HCT116 (cell line): ENCODE measurements at regions not wholly inside any gene's neighbourhood (a gene's known extent, or its start where the extent isn't known, plus 50 kb on each side); places are given as distances from the start of the nearest gene placed in this dataset.

Experiments
- ATAC-seq: fragments of 200-7000 bp; cut with Tn5 transposase; 2 replicates; pipeline ENCODE4 v1.9.1; 2020; ENCODE audit warnings: mild to moderate bottlenecking, moderate library complexity
- BruUV-seq: library from RNA; stranded (reverse); fragments of 400-500 nt; replicated peaks from 2 replicates; lab custom pipeline; 2021; lab: Mats Ljungman, UMichigan
- CTCF ChIA-PET: fragments of 300-600 bp; sonication (Branson Sonifier 250); formaldehyde crosslinking; loops from one replicate; lab custom pipeline; 2021; ENCODE audit warnings: antibody characterized with exemption; lab: Charles Lee
- POLR2A ChIA-PET: fragments of 300-600, 350-600 bp; sonication (Branson Sonifier 250); formaldehyde crosslinking; loops from one replicate; lab custom pipeline; 2021; ENCODE audit warnings: antibody characterized with exemption; lab: Charles Lee
- RAD21 ChIA-PET, 2 experiments: fragments of 300-600 bp; sonication (Branson Sonifier 250); formaldehyde crosslinking; loops; one replicate each; lab custom pipeline; 2023; ENCODE audit warnings: low total read pairs in 2 of 2; ENCODE audit not compliant: uncharacterized antibody in 2 of 2, unreplicated experiment in 2 of 2, low non-redundant PET in 1 of 2; lab: Charles Lee
- DNase-seq: peaks from one replicate; pipeline ENCODE4 v3.0.0-alpha.2; 2010; ENCODE audit warnings: low read depth, low spot score
- H2AFZ ChIP-seq: fragments of 200-600 bp; shearing (Covaris generic), sonication (generic); 2 replicates; pipeline ENCODE4 v1.6.1; 2017; ENCODE audit warnings: low read depth, mixed run types, mixed read lengths, antibody characterized with exemption, low read length; ENCODE audit not compliant: poor library complexity, severe bottlenecking
- H3K27ac ChIP-seq: 2 replicates; pipeline ENCODE4 v1.5.1; 2012; ENCODE audit warnings: low read depth, low read length
- H3K27me3 ChIP-seq: fragments of 200-600 bp; sonication (generic); 2 replicates; pipeline ENCODE4 v1.6.1; 2016; ENCODE audit warnings: mixed run types, low read length, mixed read lengths; ENCODE audit not compliant: insufficient read depth
- H3K36me3 ChIP-seq, 2 experiments: fragments of 200-500 bp in 1 of 2; fragments of 200-600 bp in 1 of 2; sonication (Bioruptor generic) in 1 of 2; sonication (generic) in 1 of 2; 2 replicates each; pipeline versions ENCODE4 v1.5.1 to v1.6.1; 2014 to 2016; ENCODE audit warnings: low read length in 2 of 2, inconsistent platforms in 1 of 2, mixed read lengths in 1 of 2, mixed run types in 1 of 2; ENCODE audit not compliant: insufficient read depth in 2 of 2, control insufficient read depth in 1 of 2
- H3K4me1 ChIP-seq, 2 experiments: fragments of 200-600 bp in 1 of 2; sonication (generic) in 1 of 2; 2 replicates each; pipeline versions ENCODE4 v1.5.1 to v1.6.1; 2012 to 2017; ENCODE audit warnings: low read length in 2 of 2, inconsistent platforms in 1 of 2, mild to moderate bottlenecking in 1 of 2, mixed read lengths in 1 of 2, mixed run types in 1 of 2, moderate library complexity in 1 of 2; ENCODE audit not compliant: insufficient read depth in 2 of 2, control insufficient read depth in 1 of 2
- H3K4me2 ChIP-seq: fragments of 200-600 bp; sonication (generic); 2 replicates; pipeline ENCODE4 v1.6.1; 2017; ENCODE audit warnings: mixed run types, low read length, mixed read lengths
- H3K4me3 ChIP-seq, 2 experiments: fragments of 200-600 bp in 1 of 2; sonication (generic) in 1 of 2; replicated peaks in 1 of 2; 2 replicates each; pipeline ENCODE4 v1.5.1; 2011 to 2016; ENCODE audit warnings: low read length in 2 of 2, control low read depth in 1 of 2, low read depth in 1 of 2, mild to moderate bottlenecking in 1 of 2, mixed read lengths in 1 of 2, mixed run types in 1 of 2
- H3K79me2 ChIP-seq: fragments of 200-600 bp; sonication (generic); 2 replicates; pipeline ENCODE4 v1.6.1; 2017; ENCODE audit warnings: mild to moderate bottlenecking, mixed run types, low read length, moderate library complexity, mixed read lengths; ENCODE audit not compliant: insufficient read depth
- H3K9ac ChIP-seq: fragments of 200-600 bp; sonication (generic); 2 replicates; pipeline ENCODE4 v1.6.1; 2016; ENCODE audit warnings: low read length, mixed read lengths
- H3K9me2 ChIP-seq: fragments of 200-600 bp; sonication (generic), shearing (Covaris generic); 2 replicates; pipeline ENCODE4 v1.6.1; 2017; ENCODE audit warnings: mixed run types, mild to moderate bottlenecking, moderate library complexity; ENCODE audit not compliant: insufficient read depth
- H3K9me3 ChIP-seq, 2 experiments: fragments of 200-500 bp in 1 of 2; fragments of 200-600 bp in 1 of 2; sonication (Bioruptor generic) in 1 of 2; sonication (generic) in 1 of 2; 2 replicates each; pipeline ENCODE4 v1.6.1; 2014 to 2017; ENCODE audit warnings: low read length in 2 of 2, mixed read lengths in 2 of 2, inconsistent platforms in 1 of 2, low read depth in 1 of 2, mild to moderate bottlenecking in 1 of 2, mixed run types in 1 of 2, moderate library complexity in 1 of 2; ENCODE audit not compliant: control insufficient read depth in 1 of 2, insufficient read depth in 1 of 2
- H4K20me1 ChIP-seq: fragments of 200-600 bp; sonication (generic), shearing (Covaris generic); 2 replicates; pipeline ENCODE4 v1.6.1; 2017; ENCODE audit warnings: mixed run types, mild to moderate bottlenecking, moderate library complexity; ENCODE audit not compliant: insufficient read depth
- CEBPB ChIP-seq: IDR thresholded peaks from 2 replicates; pipeline ENCODE4 v1.6.1; 2012; ENCODE audit warnings: low read depth
- EGR1 ChIP-seq: IDR thresholded peaks from 2 replicates; pipeline ENCODE4 v1.6.1; 2012; ENCODE audit warnings: low read depth
- EZH2phosphoT487 ChIP-seq: fragments of 200-600 bp; IDR thresholded peaks from 2 replicates; pipeline ENCODE4 v1.6.1; 2018; ENCODE audit warnings: antibody characterized with exemption, borderline replicate concordance
- JUND ChIP-seq: IDR thresholded peaks from 2 replicates; pipeline ENCODE4 v1.6.1; 2012
- MAX ChIP-seq: IDR thresholded peaks from 2 replicates; pipeline ENCODE4 v1.6.1; 2012
- POLR2AphosphoS5 ChIP-seq: IDR thresholded peaks from 2 replicates; pipeline ENCODE4 v1.6.1; 2011; ENCODE audit warnings: mild to moderate bottlenecking, low read depth, low read length, moderate library complexity
- REST ChIP-seq: IDR thresholded peaks from 2 replicates; pipeline ENCODE4 v1.6.1; 2012; ENCODE audit warnings: low read depth
- SP1 ChIP-seq: IDR thresholded peaks from 2 replicates; pipeline ENCODE4 v1.6.1; 2012; ENCODE audit warnings: low read depth
- SRF ChIP-seq: IDR thresholded peaks from 2 replicates; pipeline ENCODE4 v1.6.1; 2012; ENCODE audit warnings: low read depth
- TCF7L2 ChIP-seq: IDR thresholded peaks from 2 replicates; pipeline ENCODE4 v1.7.0; 2011; ENCODE audit warnings: borderline replicate concordance, inconsistent platforms; ENCODE audit not compliant: insufficient read depth, insufficient read length; ENCODE audit errors: extremely low read depth
- YY1 ChIP-seq: IDR thresholded peaks from 2 replicates; pipeline ENCODE4 v1.6.1; 2011; ENCODE audit warnings: low read length, low read depth, moderate library complexity, mild to moderate bottlenecking; ENCODE audit not compliant: insufficient replicate concordance; ENCODE audit errors: extremely low read depth
- ZNF274 ChIP-seq: fragments of 200-500 bp; sonication (Bioruptor generic); IDR thresholded peaks from 2 replicates; pipeline ENCODE4 v1.6.1; 2014; ENCODE audit warnings: mild to moderate bottlenecking, low read depth, low read length, inconsistent platforms
- intact Hi-C: fragments of 100-400 bp; cut with micrococcal nuclease; formaldehyde crosslinking; loops from 2 replicates; pipeline ENCODE4 v1.10.0; 2022

GRCh38 chr4:176927117-176927516 is 134.4 kb upstream of the VEGFC start:
- TF ChIP-seq CEBPB: no peak
- TF ChIP-seq REST: no peak
- no peak for TF ChIP-seq TCF7L2
- no peak for TF ChIP-seq SP1
- TF ChIP-seq JUND: no peak
- H3K27ac ChIP-seq: no peak overlapping the region
- no peaks in the 10 kb centered on the region for H4K20me1 ChIP-seq
- intact Hi-C loops: no loop called here
- H3K79me2 ChIP-seq: no peaks in the 10 kb centered on the region
- no peak overlapping the region for H3K4me2 ChIP-seq
- ATAC-seq: no peak
- no peak overlapping the region for H3K9ac ChIP-seq
- H3K9me2 ChIP-seq: no peaks in the 10 kb centered on the region
- no TSS peak for BruUV-seq
- ChIA-PET POLR2A (no interaction called here), CTCF (no interaction called here), RAD21 (no interaction called here)
- H3K36me3 ChIP-seq: no peaks in the 10 kb centered on the region
- no peak for DNase-seq
- H3K9me3 ChIP-seq: no peaks in the 10 kb centered on the region
- no peak overlapping the region for H2AFZ ChIP-seq
- H3K4me3 ChIP-seq: no peak overlapping the region
- H3K4me1 ChIP-seq: no peaks in the 10 kb centered on the region
- no peaks in the 10 kb centered on the region for H3K27me3 ChIP-seq

- Histone ChIP-seq H3K9ac (no peak overlapping the region), H2AFZ (no peak overlapping the region), H3K9me3 (no peaks in the 10 kb centered on the region), H3K9me2 (no peaks in the 10 kb centered on the region), H3K27me3 (no peaks in the 10 kb centered on the region), H3K4me3 (no peak overlapping the region), H4K20me1 (no peaks in the 10 kb centered on the region), H3K4me2 (no peak overlapping the region), H3K79me2 (no peaks in the 10 kb centered on the region), H3K4me1 (no peaks in the 10 kb centered on the region), H3K36me3 (no peaks in the 10 kb centered on the region), H3K27ac (no peak overlapping the region)
- ATAC-seq: no peak
- ChIA-PET POLR2A (no interaction called here), RAD21 (no interaction called here), CTCF (no interaction called here)
- intact Hi-C loops: no loop called here
- no peak for DNase-seq
- no TSS peak for BruUV-seq
- TF ChIP-seq EGR1: no peak
- no peak for TF ChIP-seq JUND
- TF ChIP-seq POLR2AphosphoS5: no peak
- TF ChIP-seq SRF: no peak
- TF ChIP-seq EZH2phosphoT487: no peak
- TF ChIP-seq ZNF274: no peak
- TF ChIP-seq REST: no peak
- TF ChIP-seq YY1: no peak
- no peak for TF ChIP-seq MAX
Observed at GRCh38 chr4:176927664-176928063, 134.9 kb upstream of the VEGFC start.
